K562 (cell line): ENCODE measurements at regions not wholly inside any gene's neighbourhood (a gene's known extent, or its start where the extent isn't known, plus 50 kb on each side); places are given as distances from the start of the nearest gene placed in this dataset.

Experiments used
- ARHGAP35 ChIP-seq: fragments of 450-650 bp; IDR thresholded peaks from 2 replicates; pipeline ENCODE4 v1.6.1; 2018; ENCODE audit not compliant: partially characterized antibody
- HDGF ChIP-seq: fragments of 450-650 bp; IDR thresholded peaks from 2 replicates; pipeline ENCODE4 v1.6.1; 2016
- JUN ChIP-seq, 2 experiments: sonication (generic) in 1 of 2; formaldehyde crosslinking in 1 of 2; IDR thresholded peaks; 2 replicates each; pipeline versions ENCODE4 v1.6.1 to v1.8.0; 2012 to 2022; ENCODE audit warnings: borderline replicate concordance in 2 of 2, mild to moderate bottlenecking in 2 of 2, improper control_type of control experiment in 1 of 2, low read depth in 1 of 2, low read length in 1 of 2, missing genetic modification reagents in 1 of 2
- KDM4B ChIP-seq, 2 experiments: fragments of 450-650 bp in 1 of 2; sonication (generic) in 1 of 2; IDR thresholded peaks; 2 replicates each; pipeline ENCODE4 v1.6.1; 2016 to 2017; ENCODE audit warnings: borderline replicate concordance in 2 of 2, antibody characterized with exemption in 1 of 2, low read depth in 1 of 2, mild to moderate bottlenecking in 1 of 2
- KLF16 ChIP-seq: IDR thresholded peaks from 2 replicates; pipeline ENCODE4 v1.6.1; 2016; ENCODE audit warnings: antibody characterized with exemption
- NFXL1 ChIP-seq: fragments of 450-650 bp; formaldehyde crosslinking; IDR thresholded peaks from 2 replicates; pipeline ENCODE4 v1.4.0; 2021; ENCODE audit warnings: mild to moderate bottlenecking
- PRDM10 ChIP-seq: fragments of 450-650 bp; IDR thresholded peaks from 2 replicates; pipeline ENCODE4 v1.6.1; 2018; ENCODE audit not compliant: partially characterized antibody
- ZBTB5 ChIP-seq: fragments of 450-650 bp; IDR thresholded peaks from 2 replicates; pipeline ENCODE4 v1.6.1; 2017; ENCODE audit warnings: antibody characterized with exemption
- ZNF277 ChIP-seq: fragments of 250-450 bp; sonication (Bioruptor Pico); IDR thresholded peaks from 2 replicates; pipeline ENCODE4 v1.8.0; 2022; ENCODE audit warnings: inconsistent platforms, mild to moderate bottlenecking, moderate library complexity, borderline replicate concordance

GRCh38 chr5:67299231-67299735 lies 102.7 kb upstream of the CD180 start:
- no peak for TF ChIP-seq JUN (IDR thresholded peaks at IDR 0.05; ENCODE audit: borderline replicate concordance, low read depth, low read length)
- no peak for TF ChIP-seq JUN (CRISPR knock-in tag; IDR thresholded peaks at IDR 0.05; ENCODE audit: borderline replicate concordance)
- no peak for TF ChIP-seq HDGF
- TF ChIP-seq ZBTB5: no peak
- no peak for TF ChIP-seq PRDM10
- no peak for TF ChIP-seq KLF16
- TF ChIP-seq ARHGAP35: no peak
- no peak for TF ChIP-seq NFXL1 (CRISPR knock-in tag)
- TF ChIP-seq KDM4B (IDR thresholded peaks at IDR 0.05; ENCODE audit: borderline replicate concordance in 2 of 2, low read depth in 1 of 2): no peak
- TF ChIP-seq ZNF277 (CRISPR knock-in tag): no peak
